Loucy (cell line): ENCODE measurements at regions not wholly inside any gene's neighbourhood (a gene's known extent, or its start where the extent isn't known, plus 50 kb on each side); places are given as distances from the start of the nearest gene placed in this dataset.
A peak's percentile ranks its signal among the peaks of the same experiment; 100 is the strongest.

Source experiments
- H2AFZ ChIP-seq: fragments of 200-600 bp; sonication (generic); 2 replicates; pipeline ENCODE4 v1.6.0; 2016; ENCODE audit warnings: antibody characterized with exemption, mild to moderate bottlenecking, low read length, moderate library complexity
- H3F3A ChIP-seq: fragments of 200-600 bp; 2 replicates; pipeline ENCODE4 v1.6.0; 2016; ENCODE audit warnings: antibody characterized with exemption, low read depth, mild to moderate bottlenecking
- H3K27me3 ChIP-seq: fragments of 200-600 bp; sonication (generic); 2 replicates; pipeline ENCODE4 v1.6.1; 2014; ENCODE audit warnings: low read length, mild to moderate bottlenecking; ENCODE audit not compliant: insufficient read depth, poor library complexity, severe bottlenecking
- H3K36me3 ChIP-seq: fragments of 200-600 bp; sonication (generic); 2 replicates; pipeline ENCODE4 v1.6.1; 2016; ENCODE audit warnings: low read length; ENCODE audit not compliant: insufficient read depth
- H3K4me1 ChIP-seq: fragments of 200-600 bp; sonication (generic); 2 replicates; pipeline ENCODE4 v1.5.1; 2014; ENCODE audit warnings: low read length, mild to moderate bottlenecking; ENCODE audit not compliant: insufficient read depth, poor library complexity, severe bottlenecking
- H3K4me2 ChIP-seq: fragments of 200-600 bp; sonication (generic); 2 replicates; pipeline ENCODE4 v1.6.0; 2014; ENCODE audit warnings: antibody characterized with exemption, low read length, low read depth, mild to moderate bottlenecking; ENCODE audit not compliant: poor library complexity, severe bottlenecking
- H3K4me3 ChIP-seq: fragments of 200-600 bp; sonication (generic); 2 replicates; pipeline ENCODE4 v1.5.1; 2014; ENCODE audit warnings: low read length, mild to moderate bottlenecking, mixed read lengths; ENCODE audit not compliant: poor library complexity, severe bottlenecking
- H3K79me2 ChIP-seq: fragments of 200-600 bp; sonication (generic); 2 replicates; pipeline ENCODE4 v1.6.1; 2014; ENCODE audit warnings: low read length; ENCODE audit not compliant: insufficient read depth
- H3K9ac ChIP-seq: fragments of 200-600 bp; sonication (generic); 2 replicates; pipeline ENCODE4 v1.6.0; 2014; ENCODE audit warnings: mild to moderate bottlenecking, low read depth, low read length, moderate library complexity; ENCODE audit not compliant: poor library complexity, severe bottlenecking
- H3K9me2 ChIP-seq: fragments of 200-600 bp; sonication (generic); replicated peaks from 2 replicates; pipeline ENCODE4 v1.6.1; 2016; ENCODE audit warnings: low read depth, low read length, mixed read lengths
- H3K9me3 ChIP-seq: fragments of 200-600 bp; sonication (generic); 2 replicates; pipeline ENCODE4 v1.6.1; 2014; ENCODE audit warnings: mild to moderate bottlenecking, antibody characterized with exemption, low read length, low read depth; ENCODE audit not compliant: insufficient read depth
- H4K20me1 ChIP-seq: fragments of 200-600 bp; sonication (generic); 2 replicates; pipeline ENCODE4 v1.6.0; 2014; ENCODE audit warnings: antibody characterized with exemption, low read length, mild to moderate bottlenecking; ENCODE audit not compliant: insufficient read depth, poor library complexity, severe bottlenecking
- EZH2phosphoT487 ChIP-seq: fragments of 200-600 bp; IDR thresholded peaks from 2 replicates; pipeline ENCODE4 v1.6.1; 2018; ENCODE audit warnings: antibody characterized with exemption, mild to moderate bottlenecking, moderate library complexity, borderline replicate concordance
- TF ChIP-seq, protein P1 (sequence below): fragments of 200-600 bp; sonication (generic); conservative IDR thresholded peaks from 2 replicates; pipeline ENCODE4 v1.5.1; 2014; ENCODE audit warnings: mild to moderate bottlenecking, antibody characterized with exemption, low read length

DNA sequence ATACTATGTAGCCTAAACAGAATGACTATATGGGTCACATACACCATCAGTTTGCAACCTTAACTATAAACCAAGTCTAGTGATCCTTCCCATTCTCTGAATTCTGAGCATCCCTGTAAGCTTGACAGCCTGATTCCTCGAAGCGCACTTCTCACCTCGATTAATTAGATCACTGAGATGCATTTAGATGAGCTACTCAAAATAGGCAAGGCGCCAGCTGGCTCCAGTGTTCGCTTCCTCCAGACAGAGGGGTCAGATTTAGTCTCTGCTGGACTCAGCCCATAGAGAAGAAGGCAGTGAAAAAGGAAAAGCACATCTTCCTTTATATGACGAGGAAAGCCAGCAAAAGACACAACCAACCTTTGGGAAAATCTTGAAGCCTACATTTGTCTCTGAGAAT lies 371.5 kb downstream of the MLLT3 start:
- H3K9me2 ChIP-seq, result no peaks in the 10 kb centered on the region
- no peak for TF ChIP-seq EZH2phosphoT487
- TF ChIP-seq, protein P1, sequence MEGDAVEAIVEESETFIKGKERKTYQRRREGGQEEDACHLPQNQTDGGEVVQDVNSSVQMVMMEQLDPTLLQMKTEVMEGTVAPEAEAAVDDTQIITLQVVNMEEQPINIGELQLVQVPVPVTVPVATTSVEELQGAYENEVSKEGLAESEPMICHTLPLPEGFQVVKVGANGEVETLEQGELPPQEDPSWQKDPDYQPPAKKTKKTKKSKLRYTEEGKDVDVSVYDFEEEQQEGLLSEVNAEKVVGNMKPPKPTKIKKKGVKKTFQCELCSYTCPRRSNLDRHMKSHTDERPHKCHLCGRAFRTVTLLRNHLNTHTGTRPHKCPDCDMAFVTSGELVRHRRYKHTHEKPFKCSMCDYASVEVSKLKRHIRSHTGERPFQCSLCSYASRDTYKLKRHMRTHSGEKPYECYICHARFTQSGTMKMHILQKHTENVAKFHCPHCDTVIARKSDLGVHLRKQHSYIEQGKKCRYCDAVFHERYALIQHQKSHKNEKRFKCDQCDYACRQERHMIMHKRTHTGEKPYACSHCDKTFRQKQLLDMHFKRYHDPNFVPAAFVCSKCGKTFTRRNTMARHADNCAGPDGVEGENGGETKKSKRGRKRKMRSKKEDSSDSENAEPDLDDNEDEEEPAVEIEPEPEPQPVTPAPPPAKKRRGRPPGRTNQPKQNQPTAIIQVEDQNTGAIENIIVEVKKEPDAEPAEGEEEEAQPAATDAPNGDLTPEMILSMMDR, result no peak
- no peaks in the 10 kb centered on the region for H3K27me3 ChIP-seq

DNA sequence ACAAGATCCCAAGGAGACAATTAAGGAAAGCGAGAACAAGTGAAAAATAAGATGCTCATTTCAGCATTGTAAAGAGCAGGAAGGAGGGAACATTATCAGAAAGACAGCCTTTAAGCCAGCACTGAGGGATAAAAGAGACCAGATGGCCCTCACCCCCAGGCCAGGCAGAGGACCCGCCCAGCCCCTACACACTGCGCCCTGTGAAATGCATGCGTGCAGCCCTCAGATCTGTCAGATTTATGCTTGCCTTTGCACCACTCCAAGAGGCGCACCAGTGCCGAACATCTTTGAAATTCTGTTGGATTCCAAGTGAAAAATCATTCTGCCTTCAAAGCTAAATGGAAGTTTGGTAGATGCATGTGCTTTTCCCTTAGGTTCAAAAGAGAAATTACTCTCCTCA lies 378.0 kb downstream of the MLLT3 start:
- H4K20me1 ChIP-seq, result no peaks in the 10 kb centered on the region
- no peaks in the 10 kb centered on the region for H3K36me3 ChIP-seq
- peaks cover 3% of the 10 kb centered on the region; the same call in 1 of the 2 replicates for H3F3A ChIP-seq
- H3K9me2 ChIP-seq, result no peaks in the 10 kb centered on the region
- H3K9ac ChIP-seq, result no peak overlapping the region
- H3K4me2 ChIP-seq, result no peak overlapping the region
- H3K4me3 ChIP-seq, result no peak overlapping the region
- H2AFZ ChIP-seq, result no peak overlapping the region
- H3K79me2 ChIP-seq, result no peaks in the 10 kb centered on the region
- TF ChIP-seq, protein P1, result no peak
- no peak for TF ChIP-seq EZH2phosphoT487
- no peaks in the 10 kb centered on the region for H3K9me3 ChIP-seq
- H3K27me3 ChIP-seq, result no peaks in the 10 kb centered on the region
- H3K4me1 ChIP-seq, result peaks cover 44% of the 10 kb centered on the region

More for the DNA sequence above, 371.5 kb downstream of the MLLT3 start:
- Histone ChIP-seq H3K36me3 (no peaks in the 10 kb centered on the region), H4K20me1 (no peaks in the 10 kb centered on the region), H3K4me3 (no peak overlapping the region), H3K9ac (no peak overlapping the region), H3K9me3 (no peaks in the 10 kb centered on the region), H3K79me2 (no peaks in the 10 kb centered on the region), H3K4me2 (no peak overlapping the region), H3K4me1 (peaks cover 7% of the 10 kb centered on the region), H3F3A (no peaks in the 10 kb centered on the region), H2AFZ (no peak overlapping the region)

DNA sequence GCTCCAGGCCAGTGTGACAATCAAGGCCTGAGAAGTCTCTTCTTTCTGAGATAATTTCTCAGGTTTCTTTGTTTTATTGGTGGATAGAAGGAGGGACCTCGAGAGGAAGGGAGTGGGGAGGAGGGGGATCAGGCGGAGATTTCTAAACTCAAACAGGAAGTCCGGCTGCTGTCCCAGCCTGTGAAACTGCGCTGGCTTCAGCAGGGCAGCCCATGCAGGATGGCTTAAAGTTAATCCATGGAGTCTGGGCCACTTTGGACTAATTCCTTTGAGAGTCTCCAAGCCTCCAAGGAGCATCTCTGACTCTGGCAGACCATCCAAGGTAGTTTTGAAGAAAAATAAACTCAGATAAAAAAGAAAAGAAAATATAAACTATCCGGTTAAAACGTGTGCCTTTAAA lies 378.5 kb downstream of the MLLT3 start:
- Histone ChIP-seq H2AFZ (no peak overlapping the region), H3K36me3 (no peaks in the 10 kb centered on the region), H3K27me3 (no peaks in the 10 kb centered on the region), H3K4me2 (peak overlapping the region; percentile 86), H4K20me1 (no peaks in the 10 kb centered on the region), H3K4me1 (peaks cover 44% of the 10 kb centered on the region), H3K79me2 (no peaks in the 10 kb centered on the region), H3K4me3 (peak overlapping the region; percentile 66), H3K9ac (no peak overlapping the region), H3F3A (peaks cover 3% of the 10 kb centered on the region; the same call in 1 of the 2 replicates), H3K9me3 (no peaks in the 10 kb centered on the region), H3K9me2 (no peaks in the 10 kb centered on the region)
- TF ChIP-seq EZH2phosphoT487, result no peak

DNA sequence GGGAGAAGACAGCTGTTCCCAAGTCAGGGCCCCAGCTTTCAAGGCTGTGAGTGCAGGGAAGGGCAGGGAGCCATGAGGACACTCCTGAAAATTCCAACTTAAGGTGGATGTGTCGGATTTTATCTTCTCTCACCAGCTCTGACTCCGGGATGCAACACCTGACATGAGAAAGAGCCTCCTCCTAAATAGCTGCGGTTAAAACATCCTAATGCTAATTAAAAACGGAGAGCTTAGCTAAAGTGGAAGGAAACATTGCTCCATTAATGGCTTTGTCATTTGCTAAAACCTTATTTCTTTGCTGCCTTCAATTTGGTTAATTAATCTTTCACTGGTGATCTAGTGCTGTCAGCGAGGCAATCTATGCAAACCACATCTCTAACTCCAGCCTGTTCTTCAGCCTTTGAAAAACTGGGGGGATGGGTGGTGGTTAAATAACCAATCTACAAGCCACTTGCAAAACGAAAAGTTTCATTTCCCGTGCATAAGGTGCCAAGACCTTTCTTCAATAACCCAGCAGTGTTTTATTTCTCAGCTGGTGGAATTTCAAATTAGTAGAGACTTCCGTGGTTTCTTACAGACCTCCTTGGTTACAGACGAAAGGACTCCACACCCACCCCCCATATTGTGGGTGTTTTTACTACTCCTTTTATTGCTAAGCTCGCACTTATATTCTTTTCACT lies 379.6 kb downstream of the MLLT3 start:
- H2AFZ ChIP-seq, result no peak overlapping the region
- H3K4me2 ChIP-seq, result peak overlapping the region; percentile 86

More for the DNA sequence above, 379.6 kb downstream of the MLLT3 start:
- no peaks in the 10 kb centered on the region for H3K79me2 ChIP-seq
- TF ChIP-seq, protein P1, result no peak
- TF ChIP-seq EZH2phosphoT487, result no peak
- no peaks in the 10 kb centered on the region for H4K20me1 ChIP-seq
- no peaks in the 10 kb centered on the region for H3K9me3 ChIP-seq
- H3K9ac ChIP-seq, result no peak overlapping the region
- peaks cover 44% of the 10 kb centered on the region for H3K4me1 ChIP-seq
- no peaks in the 10 kb centered on the region for H3K36me3 ChIP-seq
- H3K27me3 ChIP-seq, result no peaks in the 10 kb centered on the region
- peaks cover 3% of the 10 kb centered on the region; the same call in 1 of the 2 replicates for H3F3A ChIP-seq
- H3K9me2 ChIP-seq, result no peaks in the 10 kb centered on the region
- peak overlapping the region; percentile 66 for H3K4me3 ChIP-seq
